CD4-positive, alpha-beta T cell treated with Interleukin-4 for 1 hour (primary cell): ENCODE measurements at regions not wholly inside any gene's neighbourhood (a gene's known extent, or its start where the extent isn't known, plus 50 kb on each side); places are given as distances from the start of the nearest gene placed in this dataset.

Experiments used
- DNase-seq, 2 donors: peaks; one replicate each; pipeline ENCODE4 v3.0.0-alpha.2; 2020 to 2022

GRCh38 chr16:51349626-51350025 is 198.6 kb upstream of the SALL1 start:
- no peak for DNase-seq

- DNase-seq: no peak
Measured at GRCh38 chr16:51343411-51343810, 192.3 kb upstream of the SALL1 start.

- no peak for DNase-seq
Measured at GRCh38 chr16:51341204-51341603, 190.1 kb upstream of the SALL1 start.

- DNase-seq: no peak
Measured at GRCh38 chr16:51337662-51338061, 186.6 kb upstream of the SALL1 start.

- no peak for DNase-seq
Measured at GRCh38 chr16:51328733-51329132, 177.7 kb upstream of the SALL1 start.

GRCh38 chr16:51327001-51327400 is 175.9 kb upstream of the SALL1 start:
- DNase-seq: no peak

- no peak for DNase-seq
Measured at GRCh38 chr16:51326131-51326856, 175.2 kb upstream of the SALL1 start.

- DNase-seq: no peak
Measured at GRCh38 chr16:51321251-51321650, 170.2 kb upstream of the SALL1 start.

- DNase-seq: no peak
Measured at GRCh38 chr16:51317575-51317974, 166.5 kb upstream of the SALL1 start.

- no peak for DNase-seq
Measured at GRCh38 chr16:51313198-51313597, 162.1 kb upstream of the SALL1 start.

- no peak for DNase-seq
Measured at GRCh38 chr16:51312363-51313150, 161.5 kb upstream of the SALL1 start.

GRCh38 chr16:51310159-51310558 is 159.1 kb upstream of the SALL1 start:
- no peak for DNase-seq

GRCh38 chr16:51306886-51307595 is 156.0 kb upstream of the SALL1 start:
- no peak for DNase-seq

GRCh38 chr16:51306116-51306515 is 155.0 kb upstream of the SALL1 start:
- DNase-seq: no peak

- no peak for DNase-seq
Measured at GRCh38 chr16:51305337-51305736, 154.3 kb upstream of the SALL1 start.

- DNase-seq: no peak
Measured at GRCh38 chr16:51302042-51302441, 151.0 kb upstream of the SALL1 start.

GRCh38 chr16:51298800-51299199 is 147.7 kb upstream of the SALL1 start:
- no peak for DNase-seq

- DNase-seq: no peak
Measured at GRCh38 chr16:51290442-51291285, 139.6 kb upstream of the SALL1 start.

GRCh38 chr16:51289336-51289735 is 138.3 kb upstream of the SALL1 start:
- DNase-seq: no peak

GRCh38 chr16:51287121-51287755 is 136.2 kb upstream of the SALL1 start:
- DNase-seq: no peak

GRCh38 chr16:51286272-51286671 is 135.2 kb upstream of the SALL1 start:
- no peak for DNase-seq

GRCh38 chr16:51276336-51276735 is 125.3 kb upstream of the SALL1 start:
- no peak for DNase-seq
